OCI-LY1 (cell line): ENCODE measurements at regions not wholly inside any gene's neighbourhood (a gene's known extent, or its start where the extent isn't known, plus 50 kb on each side); places are given as distances from the start of the nearest gene placed in this dataset.
"Not testable (repeated sequence)": the region's sequence is repeated elsewhere in the genome, so short reads cannot be mapped to it uniquely, and the experiment has no call there.

Source experiments
- EZH2 ChIP-seq: fragments of 200-600 bp; sonication (generic), shearing (Covaris generic); IDR thresholded peaks from 2 replicates; pipeline ENCODE4 v1.8.0; 2017; ENCODE audit warnings: borderline replicate concordance, mixed run types, mild to moderate bottlenecking, antibody characterized with exemption, low read length, moderate library complexity, mixed read lengths
- TF ChIP-seq, protein P1 (sequence below): fragments of 200-600 bp; sonication (generic), shearing (Covaris generic); IDR thresholded peaks from 2 replicates; pipeline ENCODE4 v1.5.1; 2017; ENCODE audit warnings: mild to moderate bottlenecking, antibody characterized with exemption, low read length, moderate library complexity, mixed read lengths

- not testable (repeated sequence) for TF ChIP-seq EZH2
- TF ChIP-seq, protein P1, sequence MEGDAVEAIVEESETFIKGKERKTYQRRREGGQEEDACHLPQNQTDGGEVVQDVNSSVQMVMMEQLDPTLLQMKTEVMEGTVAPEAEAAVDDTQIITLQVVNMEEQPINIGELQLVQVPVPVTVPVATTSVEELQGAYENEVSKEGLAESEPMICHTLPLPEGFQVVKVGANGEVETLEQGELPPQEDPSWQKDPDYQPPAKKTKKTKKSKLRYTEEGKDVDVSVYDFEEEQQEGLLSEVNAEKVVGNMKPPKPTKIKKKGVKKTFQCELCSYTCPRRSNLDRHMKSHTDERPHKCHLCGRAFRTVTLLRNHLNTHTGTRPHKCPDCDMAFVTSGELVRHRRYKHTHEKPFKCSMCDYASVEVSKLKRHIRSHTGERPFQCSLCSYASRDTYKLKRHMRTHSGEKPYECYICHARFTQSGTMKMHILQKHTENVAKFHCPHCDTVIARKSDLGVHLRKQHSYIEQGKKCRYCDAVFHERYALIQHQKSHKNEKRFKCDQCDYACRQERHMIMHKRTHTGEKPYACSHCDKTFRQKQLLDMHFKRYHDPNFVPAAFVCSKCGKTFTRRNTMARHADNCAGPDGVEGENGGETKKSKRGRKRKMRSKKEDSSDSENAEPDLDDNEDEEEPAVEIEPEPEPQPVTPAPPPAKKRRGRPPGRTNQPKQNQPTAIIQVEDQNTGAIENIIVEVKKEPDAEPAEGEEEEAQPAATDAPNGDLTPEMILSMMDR = not testable (repeated sequence)
These were observed 2887.2 kb downstream of the RPIA start for GRCh38 chr2:91578678-91579077.
